ENCODE measurements at regions not wholly inside any gene's neighbourhood (a gene's known extent, or its start where the extent isn't known, plus 50 kb on each side); places are given as distances from the start of the nearest gene placed in this dataset.
A peak's percentile ranks its signal among the peaks of the same experiment; 100 is the strongest.

DNA sequence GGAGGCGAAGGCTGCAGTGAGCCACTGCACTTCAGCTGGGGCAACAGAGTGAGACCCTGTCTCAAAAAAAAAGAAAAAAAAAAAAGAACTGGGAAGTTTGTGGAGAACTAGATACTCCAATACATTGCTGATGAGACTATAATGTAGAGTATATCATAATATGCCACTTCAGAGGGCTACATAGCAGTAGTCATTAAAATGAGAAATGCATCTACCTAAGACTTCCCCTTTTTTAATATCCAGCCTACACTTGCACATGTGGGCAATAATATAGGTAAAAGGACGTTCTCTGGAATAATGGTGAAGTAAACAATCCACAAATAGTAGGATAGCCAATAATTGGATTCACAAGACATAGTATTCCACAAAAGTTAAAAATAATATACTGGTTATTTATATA lies 311.0 kb downstream of the HLX start:
- intact Hi-C loops (cut with DNase I; ENCODE audit: low total_unique reads) = no loop called here
- TF ChIP-seq, protein P1, sequence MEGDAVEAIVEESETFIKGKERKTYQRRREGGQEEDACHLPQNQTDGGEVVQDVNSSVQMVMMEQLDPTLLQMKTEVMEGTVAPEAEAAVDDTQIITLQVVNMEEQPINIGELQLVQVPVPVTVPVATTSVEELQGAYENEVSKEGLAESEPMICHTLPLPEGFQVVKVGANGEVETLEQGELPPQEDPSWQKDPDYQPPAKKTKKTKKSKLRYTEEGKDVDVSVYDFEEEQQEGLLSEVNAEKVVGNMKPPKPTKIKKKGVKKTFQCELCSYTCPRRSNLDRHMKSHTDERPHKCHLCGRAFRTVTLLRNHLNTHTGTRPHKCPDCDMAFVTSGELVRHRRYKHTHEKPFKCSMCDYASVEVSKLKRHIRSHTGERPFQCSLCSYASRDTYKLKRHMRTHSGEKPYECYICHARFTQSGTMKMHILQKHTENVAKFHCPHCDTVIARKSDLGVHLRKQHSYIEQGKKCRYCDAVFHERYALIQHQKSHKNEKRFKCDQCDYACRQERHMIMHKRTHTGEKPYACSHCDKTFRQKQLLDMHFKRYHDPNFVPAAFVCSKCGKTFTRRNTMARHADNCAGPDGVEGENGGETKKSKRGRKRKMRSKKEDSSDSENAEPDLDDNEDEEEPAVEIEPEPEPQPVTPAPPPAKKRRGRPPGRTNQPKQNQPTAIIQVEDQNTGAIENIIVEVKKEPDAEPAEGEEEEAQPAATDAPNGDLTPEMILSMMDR (IDR thresholded peaks at IDR 0.05) = no peak
- TF ChIP-seq POLR2A (IDR thresholded peaks at IDR 0.05) = no peak
- H3K9me3 ChIP-seq = no peaks in the 10 kb centered on the region

DNA sequence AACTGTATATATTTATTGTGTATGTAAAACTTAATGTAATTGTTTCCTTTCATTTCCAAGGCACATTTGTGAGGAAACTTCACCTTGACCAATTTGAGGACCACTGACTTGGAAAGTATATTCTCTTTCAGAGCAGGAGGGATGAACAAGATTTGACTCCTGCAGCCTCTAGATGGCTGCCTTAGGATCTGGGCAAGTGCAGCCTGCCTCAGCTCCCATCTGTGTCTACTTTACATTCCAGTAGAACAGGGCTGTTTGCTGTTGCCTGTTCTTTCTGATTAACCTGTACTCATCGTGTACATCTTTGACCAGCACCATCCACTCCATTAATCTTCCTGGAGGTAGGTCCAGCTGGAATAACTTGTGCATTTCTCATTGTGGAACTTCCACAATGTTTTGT lies 312.8 kb downstream of the HLX start:
- intact Hi-C loops (cut with DNase I; ENCODE audit: low total_unique reads) = no loop called here
- 88 to 95% methylated on average over 1 of the region's 1 CpG for WGBS, 2 donors
- Histone ChIP-seq H3K4me3 (no peak overlapping the region), H3K36me3 (ENCODE audit: low read depth, missing control alignments) (no peaks in the 10 kb centered on the region), H3K27me3 (no peaks in the 10 kb centered on the region), H3K4me1 (no peaks in the 10 kb centered on the region), H3K27ac (no peak overlapping the region), H3K9me3 (no peaks in the 10 kb centered on the region)
- DNase-seq = no peak
- no peak for TF ChIP-seq POLR2A (IDR thresholded peaks at IDR 0.05)
- TF ChIP-seq, protein P1 (IDR thresholded peaks at IDR 0.05) = no peak

More for the DNA sequence above, 311.0 kb downstream of the HLX start:
- WGBS, 2 donors = 89 to 91% methylated on average over 2 of the region's 2 CpGs
- H3K4me3 ChIP-seq = no peak overlapping the region
- no peak overlapping the region for H3K27ac ChIP-seq
- H3K36me3 ChIP-seq (ENCODE audit: low read depth, missing control alignments) = no peaks in the 10 kb centered on the region
- H3K4me1 ChIP-seq = no peaks in the 10 kb centered on the region
- no peaks in the 10 kb centered on the region for H3K27me3 ChIP-seq
- DNase-seq = no peak

DNA sequence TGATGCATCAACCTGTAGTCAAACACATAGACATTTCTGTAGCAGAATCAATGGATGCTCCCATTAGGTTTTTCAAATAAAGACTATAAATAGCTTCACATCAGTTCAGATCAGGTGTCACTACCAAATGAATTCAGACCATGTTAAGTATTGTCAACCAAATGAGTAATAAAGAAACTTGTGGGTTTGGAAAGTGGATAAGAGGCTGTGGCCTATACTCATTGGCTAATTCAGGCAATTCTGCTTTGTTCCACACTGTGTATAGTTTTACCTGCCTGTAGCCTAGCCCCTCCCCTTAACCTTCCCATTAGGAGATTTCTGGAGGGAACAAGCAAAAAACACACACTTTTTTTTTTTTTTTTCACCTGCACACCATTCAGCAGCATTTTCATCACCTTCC lies 321.2 kb downstream of the HLX start:
- no peak overlapping the region for H3K27ac ChIP-seq
- no peak for DNase-seq
- intact Hi-C loops (cut with DNase I; ENCODE audit: low total_unique reads) = no loop called here
- H3K4me1 ChIP-seq = no peaks in the 10 kb centered on the region
- H3K36me3 ChIP-seq (ENCODE audit: low read depth, missing control alignments) = no peaks in the 10 kb centered on the region
- no peaks in the 10 kb centered on the region for H3K27me3 ChIP-seq
- no peaks in the 10 kb centered on the region for H3K9me3 ChIP-seq
- TF ChIP-seq, protein P1 (IDR thresholded peaks at IDR 0.05) = no peak
- TF ChIP-seq POLR2A (IDR thresholded peaks at IDR 0.05) = no peak
- no peak overlapping the region for H3K4me3 ChIP-seq

DNA sequence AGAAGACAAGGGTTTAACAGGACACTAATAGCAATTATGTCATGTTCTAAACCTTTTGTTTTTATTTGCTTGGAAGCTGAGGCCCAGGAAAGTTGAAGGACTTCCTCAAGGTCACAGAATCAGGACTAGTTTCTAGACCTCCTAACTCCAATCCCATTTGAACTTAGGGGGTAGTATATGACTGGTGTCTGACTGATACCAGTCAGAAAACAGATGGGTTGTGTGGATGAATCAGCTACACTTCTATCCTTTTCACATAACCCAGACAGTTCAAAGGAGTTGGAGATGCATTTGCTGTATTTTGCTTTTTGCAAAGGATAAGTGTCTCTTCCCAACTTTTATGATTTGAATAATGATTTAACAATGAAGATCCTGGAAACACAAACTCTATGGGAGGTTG lies 322.5 kb downstream of the HLX start:
- no peak overlapping the region for H3K27ac ChIP-seq
- no peaks in the 10 kb centered on the region for H3K9me3 ChIP-seq
- no peak overlapping the region for H3K4me3 ChIP-seq
- intact Hi-C loops (cut with DNase I; ENCODE audit: low total_unique reads) = no loop called here
- no peaks in the 10 kb centered on the region for H3K27me3 ChIP-seq
- TF ChIP-seq, protein P1 (IDR thresholded peaks at IDR 0.05) = no peak
- no peak for TF ChIP-seq POLR2A (IDR thresholded peaks at IDR 0.05)
- DNase-seq = no peak
- no peaks in the 10 kb centered on the region for H3K4me1 ChIP-seq
- no peaks in the 10 kb centered on the region for H3K36me3 ChIP-seq (ENCODE audit: low read depth, missing control alignments)

DNA sequence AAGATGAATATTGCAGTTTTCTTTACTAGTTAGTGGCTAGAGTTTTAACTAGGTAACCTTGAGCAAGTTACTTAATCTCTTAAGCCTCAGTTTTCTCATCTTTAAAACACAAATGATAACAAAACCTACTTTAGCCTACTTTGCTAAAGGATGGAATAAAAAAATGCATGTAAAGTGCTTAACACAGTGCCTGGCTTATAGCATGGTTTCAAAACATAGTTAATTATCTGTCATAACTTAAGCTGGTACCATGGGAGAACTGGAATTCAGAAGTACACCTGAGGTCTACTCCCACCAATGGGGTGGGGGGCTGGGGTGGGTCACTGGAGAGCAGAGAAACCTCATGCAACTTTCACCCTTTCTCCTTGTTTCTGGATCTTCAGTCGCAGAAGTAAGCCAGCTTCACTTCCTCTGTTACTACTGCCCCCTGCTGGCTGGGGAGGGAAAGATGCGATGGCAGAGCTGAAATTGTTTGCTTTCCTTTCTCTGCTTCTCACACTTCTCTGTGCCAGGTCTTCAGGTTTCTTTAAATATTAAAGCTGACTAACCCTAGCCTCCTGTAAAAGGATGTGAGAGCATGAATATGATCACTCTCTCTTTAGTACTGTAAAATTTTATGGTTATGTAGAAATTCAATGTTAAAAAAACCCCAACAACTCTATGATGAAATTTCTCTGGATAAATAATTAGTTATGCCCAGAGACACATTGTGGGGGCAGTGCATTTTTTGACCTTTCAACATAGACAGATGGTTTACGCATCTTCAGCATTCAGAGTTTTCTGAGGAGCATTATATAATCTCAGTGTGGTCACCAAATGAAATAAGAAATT lies 324.2 kb downstream of the HLX start:
- Histone ChIP-seq H3K27me3 (no peaks in the 10 kb centered on the region), H3K36me3 (ENCODE audit: low read depth, missing control alignments) (no peaks in the 10 kb centered on the region), H3K4me1 (no peaks in the 10 kb centered on the region), H3K9me3 (no peaks in the 10 kb centered on the region), H3K27ac (peak overlapping the region in 1 of 2 donors; percentile 50), H3K4me3 (no peak overlapping the region)
- intact Hi-C loops (cut with DNase I; ENCODE audit: low total_unique reads) = no loop called here
- peak; percentile 84 for DNase-seq
- WGBS, 2 donors = 11 to 14% methylated on average over 3 of the region's 3 CpGs
- TF ChIP-seq, protein P1 (IDR thresholded peaks at IDR 0.05) = peak; percentile 31 to 81 (median 73)
- no peak for TF ChIP-seq POLR2A (IDR thresholded peaks at IDR 0.05)

Data from testis (tissue), 2 donors.